IMR-90 (cell line): ENCODE measurements at regions not wholly inside any gene's neighbourhood (a gene's known extent, or its start where the extent isn't known, plus 50 kb on each side); places are given as distances from the start of the nearest gene placed in this dataset.

Experiments used
- ATAC-seq: fragments of 200-7000 bp; cut with Tn5 transposase; 2 replicates; pipeline ENCODE4 v1.9.1; 2020; ENCODE audit warnings: low read depth, mild to moderate bottlenecking, moderate library complexity
- BruUV-seq: library from RNA; stranded (reverse); fragments of 400-500 nt; replicated peaks from 2 replicates; lab custom pipeline; 2021; lab: Mats Ljungman, UMichigan
- CTCF ChIA-PET: fragments of 300-600 bp; formaldehyde crosslinking; extraction: SDS; loops from one replicate; lab custom pipeline; 2021; ENCODE audit warnings: antibody characterized with exemption; lab: Yijun Ruan, JAX
- POLR2A ChIA-PET: fragments of 300-600 bp; sonication (Branson Sonifier 250); formaldehyde crosslinking; loops from one replicate; lab custom pipeline; 2022; ENCODE audit warnings: antibody characterized with exemption; ENCODE audit not compliant: unreplicated experiment; lab: Charles Lee
- DNase-seq: peaks from one replicate; pipeline ENCODE4 v3.0.0; 2013
- H2AFZ ChIP-seq: replicated peaks from 2 replicates; pipeline ENCODE3; 2013; ENCODE audit warnings: low read length, mild to moderate bottlenecking; ENCODE audit not compliant: poor library complexity
- H2AK5ac ChIP-seq: 2 replicates; pipeline ENCODE4 v1.6.1; 2013; ENCODE audit warnings: low read depth, low read length, inconsistent platforms
- H2AK9ac ChIP-seq: replicated peaks from 2 replicates; pipeline ENCODE3; 2013; ENCODE audit warnings: mild to moderate bottlenecking, low read depth, low read length, moderate library complexity; ENCODE audit not compliant: poor library complexity
- H2BK120ac ChIP-seq: 2 replicates; pipeline ENCODE4 v1.6.1; 2013; ENCODE audit warnings: low read depth, low read length, inconsistent platforms
- H2BK15ac ChIP-seq: 3 replicates; pipeline ENCODE4 v1.6.1; 2013; ENCODE audit warnings: low read depth, low read length, inconsistent platforms
- H2BK20ac ChIP-seq: 2 replicates; pipeline ENCODE4 v1.6.1; 2013; ENCODE audit warnings: low read depth, mild to moderate bottlenecking, inconsistent platforms, low read length, moderate library complexity
- H2BK5ac ChIP-seq: 2 replicates; pipeline ENCODE4 v1.6.1; 2013; ENCODE audit warnings: mild to moderate bottlenecking, low read depth, low read length, inconsistent platforms; ENCODE audit not compliant: poor library complexity, severe bottlenecking
- H3K14ac ChIP-seq: replicated peaks from 2 replicates; pipeline ENCODE4 v1.6.1; 2013; ENCODE audit warnings: low read depth, low read length, inconsistent platforms
- H3K18ac ChIP-seq: 2 replicates; pipeline ENCODE4 v1.6.1; 2013; ENCODE audit warnings: low read depth, low read length, control low read depth
- H3K23ac ChIP-seq: 2 replicates; pipeline ENCODE4 v1.6.1; 2013; ENCODE audit warnings: low read depth, low read length, inconsistent platforms
- H3K27ac ChIP-seq: 2 replicates; pipeline ENCODE4 v1.5.1; 2013; ENCODE audit warnings: mild to moderate bottlenecking, control low read depth, low read length; ENCODE audit not compliant: insufficient read depth
- H3K27me3 ChIP-seq: 2 replicates; pipeline ENCODE4 v1.6.1; 2013; ENCODE audit warnings: low read length; ENCODE audit not compliant: control insufficient read depth, insufficient read depth
- H3K36me3 ChIP-seq: 2 replicates; pipeline ENCODE4 v1.6.1; 2013; ENCODE audit warnings: low read length, mixed read lengths; ENCODE audit not compliant: control insufficient read depth, insufficient read depth
- H3K4ac ChIP-seq: 2 replicates; pipeline ENCODE4 v1.6.1; 2013; ENCODE audit warnings: low read depth, low read length, inconsistent platforms
- H3K4me1 ChIP-seq: 2 replicates; pipeline ENCODE4 v1.6.1; 2013; ENCODE audit warnings: low read length, mixed read lengths; ENCODE audit not compliant: control insufficient read depth, insufficient read depth
- H3K4me2 ChIP-seq: 2 replicates; pipeline ENCODE4 v1.6.1; 2013; ENCODE audit warnings: low read depth, mild to moderate bottlenecking, control low read depth, low read length, moderate library complexity
- H3K4me3 ChIP-seq: 2 replicates; pipeline ENCODE4 v1.5.1; 2013; ENCODE audit warnings: low read depth, mild to moderate bottlenecking, control low read depth, low read length, moderate library complexity; ENCODE audit not compliant: insufficient read depth
- H3K56ac ChIP-seq: 2 replicates; pipeline ENCODE4 v1.6.1; 2013; ENCODE audit warnings: low read length, inconsistent platforms; ENCODE audit not compliant: insufficient read depth; ENCODE audit errors: extremely low read depth
- H3K79me1 ChIP-seq, 2 experiments: 2 replicates each; pipeline ENCODE4 v1.6.1; 2013; ENCODE audit warnings: low read length in 2 of 2, inconsistent platforms in 1 of 2, low read depth in 1 of 2
- H3K9ac ChIP-seq: 2 replicates; pipeline ENCODE4 v1.6.1; 2013; ENCODE audit warnings: low read depth, low read length, control low read depth
- H3K9me1 ChIP-seq: 2 replicates; pipeline ENCODE4 v1.6.1; 2013; ENCODE audit warnings: low read length, inconsistent platforms; ENCODE audit not compliant: insufficient read depth
- H3K9me3 ChIP-seq: 2 replicates; pipeline ENCODE4 v1.6.1; 2013; ENCODE audit warnings: low read length; ENCODE audit not compliant: control insufficient read depth, insufficient read depth
- H4K20me1 ChIP-seq: 2 replicates; pipeline ENCODE4 v1.6.1; 2013; ENCODE audit warnings: low read length, inconsistent platforms; ENCODE audit not compliant: insufficient read depth
- H4K5ac ChIP-seq: 2 replicates; pipeline ENCODE4 v1.6.1; 2013; ENCODE audit warnings: mild to moderate bottlenecking, low read depth, low read length, control low read depth
- H4K8ac ChIP-seq, 2 experiments: 2 replicates each; pipeline ENCODE4 v1.6.1; 2013; ENCODE audit warnings: low read depth in 2 of 2, low read length in 2 of 2, control low read depth in 1 of 2, inconsistent platforms in 1 of 2
- H4K91ac ChIP-seq: 2 replicates; pipeline ENCODE4 v1.6.1; 2013; ENCODE audit warnings: low read depth, low read length, inconsistent platforms; ENCODE audit not compliant: insufficient read depth
- BHLHE40 ChIP-seq: fragments of 150-350 bp; IDR thresholded peaks from 2 replicates; pipeline ENCODE4 v1.6.1; 2016; ENCODE audit warnings: mild to moderate bottlenecking, low read depth, low read length
- CEBPB ChIP-seq: IDR thresholded peaks from 2 replicates; pipeline ENCODE4 v1.6.1; 2012; ENCODE audit warnings: low read depth, low read length, improper control_type of control experiment
- FOS ChIP-seq: fragments of 150-350 bp; IDR thresholded peaks from 2 replicates; pipeline ENCODE4 v1.6.1; 2016; ENCODE audit warnings: low read depth, low read length
- MAZ ChIP-seq: IDR thresholded peaks from 2 replicates; pipeline ENCODE4 v1.6.1; 2012; ENCODE audit warnings: low read depth, mild to moderate bottlenecking, low read length, improper control_type of control experiment, moderate library complexity, borderline replicate concordance
- MXI1 ChIP-seq: IDR thresholded peaks from 2 replicates; pipeline ENCODE4 v1.6.1; 2012; ENCODE audit warnings: low read depth, mild to moderate bottlenecking, low read length, moderate library complexity, borderline replicate concordance
- WGBS, 2 experiments: methylation state at CpG; one replicate each; pipeline versions ENCODE4 v1.1.5 to v1.1.7; 2013; ENCODE audit warnings: missing lambda C conversion rate in 2 of 2; ENCODE audit not compliant: insufficient read length in 1 of 2; ENCODE audit errors: extremely low coverage in 2 of 2; 5-methylcytosine and 5-hydroxymethylcytosine counted together
- dilution Hi-C: fragments of 300-500 bp; cut with HindIII; formaldehyde crosslinking; loops from one replicate; pipeline ENCODE4 v1.14.3; 2018; ENCODE audit warnings: low sequenced_read_pairs; ENCODE audit not compliant: unreplicated experiment
- in situ Hi-C: fragments of 300-500 bp; cut with MboI; formaldehyde crosslinking; loops from 3 replicates; pipeline ENCODE4 v1.14.3; 2019; ENCODE audit warnings: low sequenced_read_pairs, inconsistent platforms, mixed read lengths
- intact Hi-C: fragments of 100-400 bp; cut with micrococcal nuclease; formaldehyde crosslinking; loops from 2 replicates; pipeline ENCODE4 v1.10.0; 2022
- TF ChIP-seq, protein P1 (sequence below): conservative IDR thresholded peaks from 2 replicates; pipeline ENCODE4 v1.5.1; 2012; ENCODE audit warnings: mild to moderate bottlenecking, low read depth, low read length, improper control_type of control experiment
- TF ChIP-seq, protein P2 (sequence below): fragments of 150-350 bp; IDR thresholded peaks from 2 replicates; pipeline ENCODE4 v1.6.1; 2017; ENCODE audit warnings: mild to moderate bottlenecking, antibody characterized with exemption, low read length, low read depth

- no peak for ATAC-seq
- Histone ChIP-seq H3K79me1 (no peaks in the 10 kb centered on the region), H2BK15ac (no peak overlapping the region), H3K4me1 (no peaks in the 10 kb centered on the region), H4K5ac (no peak overlapping the region), H4K20me1 (no peaks in the 10 kb centered on the region), H2AFZ (no peak overlapping the region), H3K4ac (no peak overlapping the region), H2AK9ac (no peak overlapping the region), H2BK120ac (no peak overlapping the region), H2BK5ac (no peak overlapping the region), H3K4me2 (no peak overlapping the region), H3K23ac (no peak overlapping the region), H3K9me3 (peaks cover 8% of the 10 kb centered on the region), H3K9me1 (no peaks in the 10 kb centered on the region), H3K27me3 (no peaks in the 10 kb centered on the region), H2BK20ac (no peak overlapping the region), H3K27ac (no peak overlapping the region), H3K14ac (no peak overlapping the region), H3K36me3 (no peaks in the 10 kb centered on the region), H3K4me3 (no peak overlapping the region), H3K18ac (no peak overlapping the region), H3K56ac (no peak overlapping the region), H2AK5ac (no peak overlapping the region), H4K91ac (no peak overlapping the region), H4K8ac (no peak overlapping the region), H3K9ac (no peak overlapping the region)
- in situ Hi-C loops: no loop called here
- no CpG with 5 or more reads among the region's 1 CpG for whole genome bisulfite sequencing, 2 experiments
- POLR2A ChIA-PET: no interaction called here
- BruUV-seq: no TSS peak
- DNase-seq: no peak
- dilution Hi-C loops: no loop called here
- CTCF ChIA-PET: no interaction called here
- TF ChIP-seq, protein P1, sequence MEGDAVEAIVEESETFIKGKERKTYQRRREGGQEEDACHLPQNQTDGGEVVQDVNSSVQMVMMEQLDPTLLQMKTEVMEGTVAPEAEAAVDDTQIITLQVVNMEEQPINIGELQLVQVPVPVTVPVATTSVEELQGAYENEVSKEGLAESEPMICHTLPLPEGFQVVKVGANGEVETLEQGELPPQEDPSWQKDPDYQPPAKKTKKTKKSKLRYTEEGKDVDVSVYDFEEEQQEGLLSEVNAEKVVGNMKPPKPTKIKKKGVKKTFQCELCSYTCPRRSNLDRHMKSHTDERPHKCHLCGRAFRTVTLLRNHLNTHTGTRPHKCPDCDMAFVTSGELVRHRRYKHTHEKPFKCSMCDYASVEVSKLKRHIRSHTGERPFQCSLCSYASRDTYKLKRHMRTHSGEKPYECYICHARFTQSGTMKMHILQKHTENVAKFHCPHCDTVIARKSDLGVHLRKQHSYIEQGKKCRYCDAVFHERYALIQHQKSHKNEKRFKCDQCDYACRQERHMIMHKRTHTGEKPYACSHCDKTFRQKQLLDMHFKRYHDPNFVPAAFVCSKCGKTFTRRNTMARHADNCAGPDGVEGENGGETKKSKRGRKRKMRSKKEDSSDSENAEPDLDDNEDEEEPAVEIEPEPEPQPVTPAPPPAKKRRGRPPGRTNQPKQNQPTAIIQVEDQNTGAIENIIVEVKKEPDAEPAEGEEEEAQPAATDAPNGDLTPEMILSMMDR: no peak
- TF ChIP-seq MAZ: no peak
- no peak for TF ChIP-seq MXI1
- no peak for TF ChIP-seq CEBPB
- no peak for TF ChIP-seq FOS
- TF ChIP-seq BHLHE40: no peak
- TF ChIP-seq, protein P2, sequence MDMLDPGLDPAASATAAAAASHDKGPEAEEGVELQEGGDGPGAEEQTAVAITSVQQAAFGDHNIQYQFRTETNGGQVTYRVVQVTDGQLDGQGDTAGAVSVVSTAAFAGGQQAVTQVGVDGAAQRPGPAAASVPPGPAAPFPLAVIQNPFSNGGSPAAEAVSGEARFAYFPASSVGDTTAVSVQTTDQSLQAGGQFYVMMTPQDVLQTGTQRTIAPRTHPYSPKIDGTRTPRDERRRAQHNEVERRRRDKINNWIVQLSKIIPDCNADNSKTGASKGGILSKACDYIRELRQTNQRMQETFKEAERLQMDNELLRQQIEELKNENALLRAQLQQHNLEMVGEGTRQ: no peak
- intact Hi-C loops: no loop called here
These were observed 176.9 kb upstream of the ADAMTS16 start for GRCh38 chr5:4963265-4963664.
